ENCODE measurements at regions not wholly inside any gene's neighbourhood (a gene's known extent, or its start where the extent isn't known, plus 50 kb on each side); places are given as distances from the start of the nearest gene placed in this dataset.

DNA sequence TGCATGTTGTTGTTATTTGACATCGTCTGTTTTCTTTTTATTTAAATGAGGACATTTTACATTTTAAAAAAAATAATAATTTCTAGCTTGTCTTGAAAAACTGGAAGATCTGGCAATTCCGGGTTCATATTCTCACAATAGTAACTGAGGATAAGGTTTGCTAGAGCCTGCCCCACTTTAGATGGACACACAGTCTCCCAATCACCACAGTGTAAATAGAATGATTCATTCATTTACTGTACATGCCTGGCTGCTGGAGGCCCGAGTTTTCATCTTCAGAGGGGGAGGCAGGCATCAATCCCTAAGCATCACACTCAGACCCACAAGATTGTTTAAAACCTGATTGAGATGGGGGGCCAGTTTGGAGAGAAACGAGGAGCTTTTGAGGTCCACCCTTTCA, 2039.7 kb upstream of the WWC1 start:
- CTCF ChIA-PET = no interaction called here
- POLR2A ChIA-PET = no interaction called here
- no peak for TF ChIP-seq CTCF (IDR thresholded peaks at IDR 0.05; ENCODE audit: control extremely low read depth, extremely low read depth, low read depth, missing control alignments)
- DNase-seq (ENCODE audit: extremely low spot score) = no peak

DNA sequence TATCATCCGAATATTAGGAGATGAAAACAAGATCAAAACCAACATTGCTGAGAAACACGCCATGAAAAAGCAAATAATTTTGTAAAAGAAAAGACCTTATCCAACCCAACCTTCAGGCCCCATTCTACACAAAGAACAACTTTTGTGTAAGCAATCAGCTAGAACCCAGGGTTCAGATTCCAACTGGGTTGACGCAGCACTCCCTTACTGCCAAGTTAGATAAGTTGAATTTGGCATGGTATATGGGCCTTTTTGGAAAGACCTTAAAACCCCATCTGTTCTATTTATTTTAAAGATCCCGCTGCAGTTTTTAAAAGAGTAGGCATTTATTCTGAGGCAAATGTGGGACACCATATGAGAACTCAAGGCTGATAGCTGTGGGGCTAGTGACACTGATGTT, 2033.8 kb upstream of the WWC1 start:
- TF ChIP-seq CTCF (IDR thresholded peaks at IDR 0.05; ENCODE audit: control extremely low read depth, extremely low read depth, low read depth, missing control alignments) = no peak
- POLR2A ChIA-PET = no interaction called here
- no peak for DNase-seq (ENCODE audit: extremely low spot score)
- CTCF ChIA-PET = no interaction called here

DNA sequence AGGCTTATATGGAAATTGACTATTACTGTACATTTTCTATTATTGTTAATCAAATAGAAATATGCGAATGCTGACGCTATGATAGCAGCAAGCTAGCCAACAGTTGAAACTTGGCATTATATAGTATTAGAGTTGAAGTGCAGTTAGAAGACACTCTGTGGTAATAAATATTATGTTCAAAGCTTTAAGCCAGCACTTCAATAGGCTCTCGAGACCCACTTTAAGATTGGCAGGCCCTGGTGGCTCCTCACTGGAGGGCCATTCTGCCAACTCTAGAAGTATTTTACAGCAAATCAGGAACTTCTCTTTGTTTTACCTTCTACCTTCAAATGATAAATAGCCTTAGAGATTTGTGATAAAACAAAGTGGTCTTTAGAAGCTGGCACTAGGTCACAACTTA, 2029.0 kb upstream of the WWC1 start:
- DNase-seq (ENCODE audit: extremely low spot score) = no peak
- ChIA-PET CTCF (no interaction called here), POLR2A (no interaction called here)
- TF ChIP-seq CTCF (IDR thresholded peaks at IDR 0.05; ENCODE audit: control extremely low read depth, extremely low read depth, low read depth, missing control alignments) = no peak

DNA sequence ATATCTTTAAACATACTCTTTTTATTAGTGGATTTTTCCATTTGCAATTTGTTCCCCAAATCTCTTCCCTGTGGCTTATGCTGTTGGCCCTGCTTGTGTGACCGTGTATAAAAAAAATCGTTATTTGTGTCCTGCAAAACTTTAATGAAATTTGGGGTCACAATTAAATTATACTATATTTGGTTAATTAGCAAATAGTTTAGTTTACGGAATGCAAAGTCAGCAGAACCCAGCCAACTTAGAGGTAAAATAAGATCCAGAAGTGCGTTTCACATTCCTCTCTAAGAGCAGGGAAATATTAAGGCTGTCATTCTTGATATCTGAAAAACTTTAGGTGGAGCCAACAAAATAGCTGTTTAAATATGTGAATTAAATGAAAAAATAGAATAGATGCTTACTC, 2023.5 kb upstream of the WWC1 start:
- DNase-seq (ENCODE audit: extremely low spot score) = no peak
- POLR2A ChIA-PET = no interaction called here
- no peak for TF ChIP-seq CTCF (IDR thresholded peaks at IDR 0.05; ENCODE audit: control extremely low read depth, extremely low read depth, low read depth, missing control alignments)
- CTCF ChIA-PET = no interaction called here

DNA sequence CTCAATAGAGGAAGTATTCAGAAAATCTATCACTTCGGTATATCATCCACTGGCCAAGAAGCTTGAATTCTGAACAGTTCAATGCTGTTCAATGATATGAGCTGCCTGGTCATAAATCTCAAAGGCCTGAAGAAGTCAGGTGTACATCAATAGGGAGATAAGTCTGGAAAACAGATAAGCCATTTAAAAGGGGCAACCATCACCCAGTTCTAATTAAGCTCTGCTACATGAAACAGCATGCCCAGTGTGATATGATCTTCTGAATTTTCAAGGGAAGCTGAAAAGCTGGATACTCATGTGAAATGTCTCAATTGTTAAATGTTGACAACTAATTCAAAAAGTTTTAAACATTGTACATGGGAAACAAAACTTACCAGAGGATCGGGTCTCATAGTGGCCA, 2020.7 kb upstream of the WWC1 start:
- POLR2A ChIA-PET = no interaction called here
- no peak for TF ChIP-seq CTCF (IDR thresholded peaks at IDR 0.05; ENCODE audit: control extremely low read depth, extremely low read depth, low read depth, missing control alignments)
- CTCF ChIA-PET = no interaction called here
- DNase-seq (ENCODE audit: extremely low spot score) = no peak

GRCh38 chr5:166276006-166276405, 2015.4 kb upstream of the WWC1 start:
- POLR2A ChIA-PET = no interaction called here
- no peak for DNase-seq (ENCODE audit: extremely low spot score)
- CTCF ChIA-PET = no interaction called here
- TF ChIP-seq CTCF (IDR thresholded peaks at IDR 0.05; ENCODE audit: control extremely low read depth, extremely low read depth, low read depth, missing control alignments) = no peak

- ChIA-PET CTCF (no interaction called here), POLR2A (no interaction called here)
- no peak for TF ChIP-seq CTCF (IDR thresholded peaks at IDR 0.05; ENCODE audit: control extremely low read depth, extremely low read depth, low read depth, missing control alignments)
- DNase-seq (ENCODE audit: extremely low spot score) = no peak
Observed at GRCh38 chr5:166279828-166280227, 2011.6 kb upstream of the WWC1 start.

Measured in GM10248 (cell line).